ENCODE measurements at regions not wholly inside any gene's neighbourhood (a gene's known extent, or its start where the extent isn't known, plus 50 kb on each side); places are given as distances from the start of the nearest gene placed in this dataset.
A peak's percentile ranks its signal among the peaks of the same experiment; 100 is the strongest.

- TF ChIP-seq BMI1 (IDR thresholded peaks at IDR 0.05; ENCODE audit: borderline replicate concordance) (peak; percentile 63; the same call in 1 of the 2 replicates), CTCF (IDR thresholded peaks at IDR 0.05 in 2 of 3, conservative IDR thresholded peaks at IDR 0.05 in 1 of 3; ENCODE audit: control insufficient read depth in 2 of 3, extremely low read depth in 1 of 3, insufficient read depth in 1 of 3, low read depth in 3 of 3, low read length in 3 of 3) (no peak), EZH2 (IDR thresholded peaks at IDR 0.05; ENCODE audit: borderline replicate concordance, control insufficient read depth, low read depth, low read length) (no peak), CREM (IDR thresholded peaks at IDR 0.05; ENCODE audit: low read depth) (peak; percentile 92), CUX1 (IDR thresholded peaks at IDR 0.05; ENCODE audit: insufficient replicate concordance, low read depth, low read length) (peak; percentile 99), ZNF384 (IDR thresholded peaks at IDR 0.05; ENCODE audit: borderline replicate concordance, low read depth, low read length) (no peak), ZBED1 (IDR thresholded peaks at IDR 0.05; ENCODE audit: borderline replicate concordance) (peak; percentile 94), EP300 (IDR thresholded peaks at IDR 0.05; ENCODE audit: borderline replicate concordance in 1 of 2, control insufficient read depth in 1 of 2, low read depth in 2 of 2, low read length in 2 of 2) (peak; percentile 90 to 97), EED (IDR thresholded peaks at IDR 0.05; ENCODE audit: low read depth) (peak; percentile 95), POLR2A (IDR thresholded peaks at IDR 0.05; ENCODE audit: low read depth, low read length) (peak; percentile 50; the same call in 1 of the 2 replicates), ATF3 (IDR thresholded peaks at IDR 0.05; ENCODE audit: borderline replicate concordance, extremely low read depth, low read depth, low read length) (no peak)
Observed at GRCh38 chr2:47309952-47310800, 58.9 kb upstream of the EPCAM start.

All from GM12878 (cell line).